ENCODE measurements at regions not wholly inside any gene's neighbourhood (a gene's known extent, or its start where the extent isn't known, plus 50 kb on each side); places are given as distances from the start of the nearest gene placed in this dataset.
A peak's percentile ranks its signal among the peaks of the same experiment; 100 is the strongest.

GRCh38 chr3:156036258-156037053, 83.9 kb upstream of the KCNAB1 start:
- H3K27ac ChIP-seq: no peak overlapping the region
- no peaks in the 10 kb centered on the region for H3K79me2 ChIP-seq (ENCODE audit: low read depth)
- no peak overlapping the region for H3K4me2 ChIP-seq
- H3F3A ChIP-seq (ENCODE audit: low read depth): no peaks in the 10 kb centered on the region
- peaks cover 2% of the 10 kb centered on the region for H3K27me3 Mint-ChIP-seq (ENCODE audit: insufficient read depth, low read depth)
- peak; percentile 42 for DNase-seq (ENCODE audit: low spot score)
- H3K4me1 ChIP-seq: peaks cover 12% of the 10 kb centered on the region
- no peaks in the 10 kb centered on the region for H4K20me1 ChIP-seq (ENCODE audit: low read depth)
- no peaks in the 10 kb centered on the region for H3K36me3 ChIP-seq
- H3K9ac ChIP-seq: no peak overlapping the region
- no peak overlapping the region for H3K27ac Mint-ChIP-seq
- no peak overlapping the region for H3K4me3 ChIP-seq
- peaks cover 8% of the 10 kb centered on the region for H3K4me1 Mint-ChIP-seq
- H2AFZ ChIP-seq (replicated peaks): no peak overlapping the region
- no peaks in the 10 kb centered on the region for H3K9me3 Mint-ChIP-seq
- H3K4me3 Mint-ChIP-seq: no peak overlapping the region
- no peak for TF ChIP-seq EZH2 (IDR thresholded peaks at IDR 0.05)
- TF ChIP-seq, protein P1, sequence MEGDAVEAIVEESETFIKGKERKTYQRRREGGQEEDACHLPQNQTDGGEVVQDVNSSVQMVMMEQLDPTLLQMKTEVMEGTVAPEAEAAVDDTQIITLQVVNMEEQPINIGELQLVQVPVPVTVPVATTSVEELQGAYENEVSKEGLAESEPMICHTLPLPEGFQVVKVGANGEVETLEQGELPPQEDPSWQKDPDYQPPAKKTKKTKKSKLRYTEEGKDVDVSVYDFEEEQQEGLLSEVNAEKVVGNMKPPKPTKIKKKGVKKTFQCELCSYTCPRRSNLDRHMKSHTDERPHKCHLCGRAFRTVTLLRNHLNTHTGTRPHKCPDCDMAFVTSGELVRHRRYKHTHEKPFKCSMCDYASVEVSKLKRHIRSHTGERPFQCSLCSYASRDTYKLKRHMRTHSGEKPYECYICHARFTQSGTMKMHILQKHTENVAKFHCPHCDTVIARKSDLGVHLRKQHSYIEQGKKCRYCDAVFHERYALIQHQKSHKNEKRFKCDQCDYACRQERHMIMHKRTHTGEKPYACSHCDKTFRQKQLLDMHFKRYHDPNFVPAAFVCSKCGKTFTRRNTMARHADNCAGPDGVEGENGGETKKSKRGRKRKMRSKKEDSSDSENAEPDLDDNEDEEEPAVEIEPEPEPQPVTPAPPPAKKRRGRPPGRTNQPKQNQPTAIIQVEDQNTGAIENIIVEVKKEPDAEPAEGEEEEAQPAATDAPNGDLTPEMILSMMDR (IDR thresholded peaks at IDR 0.05): no peak
- no peaks in the 10 kb centered on the region for H3K27me3 ChIP-seq
- no peaks in the 10 kb centered on the region for H3K36me3 Mint-ChIP-seq
- no peaks in the 10 kb centered on the region for H3K9me3 ChIP-seq (ENCODE audit: low read depth)

- no peak overlapping the region for H3K27ac Mint-ChIP-seq
- Histone ChIP-seq H3K4me1 (peaks cover 12% of the 10 kb centered on the region), H3K9me3 (ENCODE audit: low read depth) (no peaks in the 10 kb centered on the region), H3K4me2 (no peak overlapping the region), H3K9ac (no peak overlapping the region), H3K27ac (no peak overlapping the region), H3K36me3 (no peaks in the 10 kb centered on the region), H3K4me3 (no peak overlapping the region), H3K79me2 (ENCODE audit: low read depth) (no peaks in the 10 kb centered on the region), H3F3A (ENCODE audit: low read depth) (no peaks in the 10 kb centered on the region), H2AFZ (replicated peaks) (no peak overlapping the region), H3K27me3 (no peaks in the 10 kb centered on the region), H4K20me1 (ENCODE audit: low read depth) (no peaks in the 10 kb centered on the region)
- TF ChIP-seq, protein P1 (IDR thresholded peaks at IDR 0.05): no peak
- TF ChIP-seq EZH2 (IDR thresholded peaks at IDR 0.05): no peak
- no peak for TF ChIP-seq EZH2phosphoT487 (IDR thresholded peaks at IDR 0.05)
- no peaks in the 10 kb centered on the region for H3K36me3 Mint-ChIP-seq
- no peak overlapping the region for H3K4me3 Mint-ChIP-seq
- peaks cover 8% of the 10 kb centered on the region for H3K27me3 Mint-ChIP-seq (ENCODE audit: insufficient read depth, low read depth)
- DNase-seq (ENCODE audit: low spot score): no peak
- H3K9me3 Mint-ChIP-seq: no peaks in the 10 kb centered on the region
- peaks cover 8% of the 10 kb centered on the region for H3K4me1 Mint-ChIP-seq
Observed at GRCh38 chr3:156037356-156037755, 83.0 kb upstream of the KCNAB1 start.

GRCh38 chr3:156038869-156039268, 81.5 kb upstream of the KCNAB1 start:
- H3K9me3 Mint-ChIP-seq: no peaks in the 10 kb centered on the region
- no peak overlapping the region for H3K4me3 Mint-ChIP-seq
- peaks cover 8% of the 10 kb centered on the region for H3K4me1 Mint-ChIP-seq
- DNase-seq (ENCODE audit: low spot score): no peak
- Histone ChIP-seq H3K4me3 (no peak overlapping the region), H3K27ac (no peak overlapping the region), H3K79me2 (ENCODE audit: low read depth) (no peaks in the 10 kb centered on the region), H3K9ac (no peak overlapping the region), H3K4me1 (peaks cover 12% of the 10 kb centered on the region), H4K20me1 (ENCODE audit: low read depth) (no peaks in the 10 kb centered on the region), H3K36me3 (no peaks in the 10 kb centered on the region), H3K4me2 (no peak overlapping the region), H3K27me3 (no peaks in the 10 kb centered on the region), H3K9me3 (ENCODE audit: low read depth) (no peaks in the 10 kb centered on the region), H3F3A (ENCODE audit: low read depth) (no peaks in the 10 kb centered on the region), H2AFZ (replicated peaks) (no peak overlapping the region)
- no peak for TF ChIP-seq EZH2 (IDR thresholded peaks at IDR 0.05)
- TF ChIP-seq, protein P1 (IDR thresholded peaks at IDR 0.05): no peak
- no peak for TF ChIP-seq EZH2phosphoT487 (IDR thresholded peaks at IDR 0.05)
- H3K27ac Mint-ChIP-seq: no peak overlapping the region
- no peaks in the 10 kb centered on the region for H3K36me3 Mint-ChIP-seq
- H3K27me3 Mint-ChIP-seq (ENCODE audit: insufficient read depth, low read depth): peaks cover 10% of the 10 kb centered on the region
